ENCODE measurements at regions not wholly inside any gene's neighbourhood (a gene's known extent, or its start where the extent isn't known, plus 50 kb on each side); places are given as distances from the start of the nearest gene placed in this dataset.

DNA sequence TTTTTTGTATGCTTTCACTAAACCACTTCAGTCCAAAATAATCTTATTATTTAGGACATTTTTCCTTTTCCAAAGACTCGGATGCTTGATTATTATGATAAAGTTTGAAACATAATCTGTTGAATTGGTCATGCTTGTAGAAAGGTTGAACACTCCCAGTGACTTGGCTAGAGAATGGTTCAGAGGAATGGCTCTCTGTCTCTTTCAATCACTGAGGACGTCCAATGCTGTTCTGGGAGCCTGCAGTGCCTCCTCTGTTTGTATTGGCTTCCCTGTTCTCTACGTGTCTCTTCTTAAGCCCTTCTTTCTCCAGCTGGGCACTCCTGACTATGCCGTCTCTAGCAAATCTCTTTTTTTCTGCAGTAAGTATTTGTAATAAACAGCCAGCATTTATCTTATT is 369.0 kb upstream of the DYNLRB2 start:
- DNase-seq = no peak

DNA sequence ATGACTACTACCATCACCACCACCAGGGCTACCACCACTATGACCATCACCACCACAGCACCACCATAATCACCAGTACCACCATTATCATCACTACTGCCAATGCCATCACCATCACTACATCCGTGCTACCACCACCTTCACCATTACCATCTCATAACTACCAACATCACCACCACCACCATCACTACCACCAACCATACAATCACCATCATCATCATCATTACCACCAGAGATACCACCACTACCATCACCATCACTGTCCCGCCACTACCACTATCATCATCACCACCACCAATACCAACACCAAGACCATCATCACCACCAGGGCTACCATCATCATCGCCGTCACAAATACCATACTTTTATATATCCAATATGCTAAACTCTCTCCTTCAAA is 369.6 kb upstream of the DYNLRB2 start:
- no peak for DNase-seq

- DNase-seq = peak; percentile 66
Measured at GRCh38 chr16:80167657-80168390, 373.0 kb upstream of the DYNLRB2 start.

- no peak for DNase-seq
Measured at GRCh38 chr16:80166082-80166481, 374.7 kb upstream of the DYNLRB2 start.

- DNase-seq = no peak
Measured at GRCh38 chr16:80164966-80165550, 375.7 kb upstream of the DYNLRB2 start.

GRCh38 chr16:80163339-80163738 is 377.5 kb upstream of the DYNLRB2 start:
- no peak for DNase-seq

DNA sequence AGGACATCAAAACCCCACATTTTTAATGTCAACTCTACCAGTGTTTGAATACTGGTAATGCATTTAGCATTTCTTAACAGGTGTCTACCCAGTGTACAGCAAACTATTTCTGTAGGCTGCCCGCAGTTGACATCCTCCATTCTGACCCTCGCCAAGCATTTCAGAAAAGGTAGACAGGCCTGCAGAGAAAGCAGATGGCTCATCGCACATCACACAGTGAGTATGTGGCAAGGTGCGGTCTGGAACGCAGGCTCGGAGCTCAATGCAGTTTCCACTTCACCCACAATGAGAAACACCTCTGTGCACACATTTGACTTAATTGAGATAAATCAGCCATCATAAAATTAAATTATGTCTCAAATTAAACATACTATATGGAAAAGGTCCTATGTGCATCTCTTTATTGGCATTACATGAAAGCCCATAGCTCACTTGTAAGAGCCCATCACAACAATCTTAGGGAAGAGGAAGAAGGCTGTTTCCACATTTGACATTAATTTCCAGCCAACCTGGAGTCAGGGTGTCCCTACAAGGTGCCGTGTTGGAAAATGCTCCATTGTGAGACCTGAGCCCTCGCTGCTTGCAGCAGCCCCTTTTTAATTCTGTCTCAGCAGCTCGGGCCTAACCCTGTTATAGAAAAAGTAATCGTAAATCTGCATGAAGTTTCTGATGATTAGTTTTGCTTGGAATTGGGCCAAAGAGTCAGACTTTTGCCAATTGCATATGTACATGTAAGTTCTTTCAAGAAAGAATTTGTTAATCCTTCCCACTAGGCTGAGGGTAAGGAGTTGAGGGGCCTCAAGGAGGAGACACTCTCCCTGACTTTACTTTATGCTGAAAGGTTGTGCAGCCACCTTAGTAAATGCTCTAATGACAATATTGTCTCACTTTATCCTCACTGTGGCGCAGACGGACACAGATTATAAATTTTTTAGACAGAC is 378.7 kb upstream of the DYNLRB2 start:
- no peak for DNase-seq

DNA sequence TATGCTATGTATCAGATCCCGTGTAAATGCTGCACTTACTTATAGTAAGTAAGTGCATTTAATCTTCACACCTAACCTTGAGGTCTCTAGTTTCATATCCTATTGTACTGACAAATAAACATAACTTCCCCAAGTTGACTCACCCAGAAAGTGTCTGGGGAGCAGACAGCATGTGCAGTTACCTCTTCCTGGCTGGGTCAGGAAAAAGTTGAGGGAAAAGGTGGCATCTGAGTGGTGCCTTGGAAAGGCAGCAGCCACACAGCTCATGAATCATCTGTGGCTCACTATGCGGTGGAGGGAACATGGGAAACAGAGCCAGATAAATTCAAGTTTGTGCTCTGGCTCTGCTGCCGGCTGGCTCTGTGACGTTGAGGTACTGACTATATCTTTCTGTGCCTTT is 382.0 kb upstream of the DYNLRB2 start:
- DNase-seq = no peak

GRCh38 chr16:80151722-80152111 is 389.1 kb upstream of the DYNLRB2 start:
- DNase-seq = no peak

- DNase-seq = no peak
Measured at GRCh38 chr16:80150978-80151721, 389.6 kb upstream of the DYNLRB2 start.

GRCh38 chr16:80148826-80149225 is 392.0 kb upstream of the DYNLRB2 start:
- no peak for DNase-seq

DNA sequence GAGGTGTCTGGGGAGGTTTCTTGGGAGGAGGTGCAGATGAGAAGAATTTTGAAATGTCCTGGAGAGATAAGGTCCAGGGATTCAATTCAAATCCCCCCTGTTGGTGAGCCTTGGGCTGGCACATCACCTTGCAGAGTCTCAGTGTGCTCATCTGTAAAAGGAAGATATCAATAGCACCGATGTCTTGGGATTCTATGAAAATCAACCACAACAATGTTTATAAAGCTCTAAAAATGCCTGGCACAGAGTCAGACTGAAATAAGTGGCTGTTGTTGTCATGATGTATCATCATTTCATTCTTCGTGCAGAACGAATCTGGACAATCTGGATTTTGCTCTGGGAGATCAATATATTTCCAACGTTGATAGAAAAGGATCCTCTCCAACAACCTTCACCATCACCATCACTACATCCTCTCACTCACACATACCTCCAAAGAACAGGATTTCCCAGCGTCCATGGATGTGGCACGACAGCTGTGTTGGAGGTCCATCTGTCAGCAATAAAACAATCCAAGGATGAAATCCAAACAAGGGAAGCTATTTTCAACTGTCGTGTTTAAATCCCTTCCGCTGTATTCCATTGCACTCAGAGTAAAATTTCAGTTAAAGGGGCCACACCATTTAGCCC is 393.7 kb upstream of the DYNLRB2 start:
- DNase-seq = no peak

DNA sequence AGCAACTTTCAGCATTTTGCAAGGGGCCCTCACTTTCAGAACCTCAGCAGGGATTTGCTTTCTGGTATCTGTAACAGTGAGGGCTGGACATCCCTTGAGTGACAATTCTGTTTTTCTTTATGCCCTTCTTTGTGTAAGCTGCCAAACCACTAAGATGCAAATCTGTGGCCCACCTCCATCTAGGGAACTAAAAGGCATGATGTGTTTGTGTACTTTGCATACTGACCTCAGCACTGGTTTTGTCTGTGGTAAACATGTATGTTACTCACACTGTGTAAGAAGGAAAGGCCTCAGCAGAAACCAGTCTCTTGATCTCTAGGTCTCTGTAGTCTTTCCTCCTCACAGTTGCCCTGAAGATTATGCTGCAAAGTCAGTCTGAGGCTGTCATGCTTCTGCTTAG is 396.6 kb upstream of the DYNLRB2 start:
- no peak for DNase-seq

DNA sequence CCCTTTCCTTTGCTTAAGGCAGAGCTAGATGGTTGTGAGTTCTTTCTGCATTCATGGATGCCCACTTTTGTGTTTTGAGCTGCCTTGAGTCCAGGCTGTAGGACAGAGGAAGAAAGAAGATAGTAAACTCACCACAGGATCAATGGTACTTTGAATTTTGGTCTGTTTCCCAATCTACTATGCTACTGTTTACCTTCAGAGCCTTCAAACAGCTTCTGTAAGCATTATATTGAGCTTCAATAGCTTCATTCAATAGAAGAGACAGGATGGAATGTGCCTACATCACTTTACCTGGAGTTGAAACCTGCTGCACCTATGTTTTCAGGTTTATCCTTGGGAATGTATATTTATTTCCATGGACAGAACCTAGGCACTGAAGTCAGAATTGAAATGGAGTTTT is 397.9 kb upstream of the DYNLRB2 start:
- DNase-seq = no peak

GRCh38 chr16:80142281-80142680 is 398.5 kb upstream of the DYNLRB2 start:
- no peak for DNase-seq

DNA sequence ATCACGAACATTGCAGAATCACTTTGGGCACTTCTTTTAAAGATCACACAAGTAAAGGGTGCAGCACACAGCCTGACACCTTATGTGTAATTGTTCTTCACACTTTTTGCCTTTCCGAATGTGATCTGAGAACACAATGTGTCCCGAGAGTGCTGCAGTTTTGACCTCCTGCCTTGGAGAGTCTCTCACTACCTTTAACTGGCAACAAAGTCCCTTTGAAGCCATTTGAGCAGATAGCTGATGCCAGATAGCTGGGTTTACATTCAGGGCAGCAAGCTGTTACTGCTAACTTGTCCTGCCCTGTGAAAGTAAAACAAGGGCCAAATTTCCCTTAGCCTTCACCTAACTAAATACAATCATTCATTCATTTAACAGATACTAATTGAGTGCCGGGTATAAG is 411.0 kb upstream of the DYNLRB2 start:
- DNase-seq = no peak

DNA sequence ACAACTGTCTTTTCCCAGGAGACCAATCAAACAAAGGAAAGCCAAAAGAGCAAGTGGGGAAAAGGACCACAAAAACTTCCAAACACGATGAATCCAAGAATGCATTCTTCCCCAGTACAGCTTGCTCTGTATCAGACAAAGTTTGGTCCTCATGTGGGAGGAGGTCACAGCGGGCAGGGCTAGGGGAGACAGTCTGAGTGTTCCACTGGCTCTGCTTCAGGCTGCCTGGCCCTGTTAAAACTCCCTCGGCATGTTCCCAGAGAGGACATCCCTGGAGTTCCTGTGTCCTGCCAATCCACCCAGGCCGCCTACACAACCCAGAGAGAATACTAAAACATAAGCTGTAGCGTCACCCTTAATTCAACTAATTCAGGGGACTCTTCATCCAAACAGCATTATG is 415.1 kb upstream of the DYNLRB2 start:
- no peak for DNase-seq

GRCh38 chr16:80123189-80123588 is 417.6 kb upstream of the DYNLRB2 start:
- no peak for DNase-seq

GRCh38 chr16:80122115-80122514 is 418.7 kb upstream of the DYNLRB2 start:
- no peak for DNase-seq

DNA sequence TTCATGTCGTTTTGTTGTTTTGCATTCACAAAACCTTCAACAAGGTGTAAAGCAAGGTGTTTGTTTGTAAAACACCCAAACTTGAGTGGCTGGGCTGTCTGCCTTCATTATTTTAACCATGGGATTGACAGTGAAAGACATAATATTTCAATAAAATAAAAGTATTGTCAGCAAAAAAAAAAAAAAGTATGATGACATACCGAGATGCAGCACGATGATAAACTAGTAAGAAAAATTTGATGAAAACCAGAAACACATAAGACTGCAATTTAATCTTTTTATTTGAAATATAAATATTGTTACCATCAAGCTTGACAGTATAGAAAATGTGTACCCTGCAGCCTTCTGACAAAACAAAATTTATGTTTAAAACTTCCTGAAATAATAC is 419.3 kb upstream of the DYNLRB2 start:
- DNase-seq = no peak

DNA sequence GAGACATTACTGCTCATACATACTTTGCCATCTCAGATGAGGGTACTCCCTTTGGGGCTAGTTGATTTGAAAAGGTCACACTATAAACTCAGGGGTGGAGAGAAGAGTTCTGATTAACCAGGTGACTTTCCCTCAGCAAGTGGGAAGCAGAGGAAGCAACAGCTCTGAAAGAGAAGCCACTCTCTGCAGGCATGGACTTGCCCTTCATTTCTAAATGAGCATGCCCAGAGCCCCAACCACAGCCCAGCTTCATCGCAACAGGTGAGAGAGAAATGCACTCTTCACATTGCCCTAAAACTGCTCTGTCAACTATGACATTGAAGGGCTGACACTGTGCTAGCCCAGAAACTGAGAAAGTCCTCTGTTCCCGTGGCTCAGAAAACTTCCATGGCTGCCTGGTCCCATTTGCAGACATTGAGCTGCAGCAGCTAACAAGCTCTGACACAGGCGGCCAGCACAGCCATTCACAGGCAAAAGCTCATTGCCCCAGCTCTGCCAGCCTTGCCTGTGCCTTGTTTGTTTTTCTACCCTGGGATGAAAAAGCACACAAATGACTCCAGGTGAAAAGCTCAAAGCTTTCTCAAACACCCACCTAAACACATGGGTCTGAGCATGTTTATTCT is 419.8 kb upstream of the DYNLRB2 start:
- DNase-seq = no peak

DNA sequence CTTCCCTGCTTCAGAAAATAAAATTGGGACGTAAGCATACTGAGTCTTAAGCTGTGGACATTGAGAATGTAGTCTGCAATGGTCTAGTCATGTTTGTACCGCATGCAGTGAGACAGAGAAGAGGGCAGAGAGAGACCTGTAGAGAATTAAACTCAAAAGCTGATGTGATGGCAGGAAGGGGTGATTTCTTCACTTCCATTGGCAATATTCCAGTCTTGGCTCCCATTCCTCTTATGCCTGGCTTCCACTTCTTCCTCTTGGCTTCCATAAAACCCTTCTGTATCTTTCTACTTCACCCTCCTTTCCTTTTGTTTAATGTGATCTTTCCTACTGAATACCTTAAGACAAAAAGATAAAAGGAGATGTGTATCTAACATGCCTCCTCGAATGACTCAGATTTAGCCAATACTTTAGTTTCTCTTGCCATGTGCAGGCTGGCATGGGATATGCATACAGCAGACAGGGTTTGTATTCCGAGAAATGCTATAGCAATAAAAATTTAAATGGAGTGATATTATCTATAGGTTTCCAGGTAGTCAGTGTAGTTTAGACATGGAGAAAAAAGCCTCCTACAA is 423.1 kb upstream of the DYNLRB2 start:
- no peak for DNase-seq

Measured in NCI-H748 treated with DMSO at 0.1 percent for 48 hours (cell line).